Left hindlimb (tissue), 1 donor: ENCODE measurements at regions not wholly inside any gene's neighbourhood (a gene's known extent, or its start where the extent isn't known, plus 50 kb on each side); places are given as distances from the start of the nearest gene placed in this dataset.
"Not testable (repeated sequence)": the region's sequence is repeated elsewhere in the genome, so short reads cannot be mapped to it uniquely, and the experiment has no call there.

Experiments
- DNase-seq: peaks from one replicate; pipeline ENCODE4 v3.0.0-alpha.2; 2018

GRCh38 chr1:222054416-222054815 lies 312.5 kb upstream of the DUSP10 start:
- no peak for DNase-seq

- DNase-seq, result no peak
Observed at GRCh38 chr1:222053790-222054294, 312.0 kb upstream of the DUSP10 start.

- DNase-seq, result not testable (repeated sequence)
Observed at GRCh38 chr1:222051311-222051710, 309.4 kb upstream of the DUSP10 start.

GRCh38 chr1:222049661-222050060 lies 307.8 kb upstream of the DUSP10 start:
- DNase-seq, result not testable (repeated sequence)

GRCh38 chr1:222049176-222049575 lies 307.3 kb upstream of the DUSP10 start:
- DNase-seq, result no peak

- no peak for DNase-seq
Observed at GRCh38 chr1:222048094-222048595, 306.3 kb upstream of the DUSP10 start.

- DNase-seq, result no peak
Observed at GRCh38 chr1:222047366-222047765, 305.5 kb upstream of the DUSP10 start.

- no peak for DNase-seq
Observed at GRCh38 chr1:222046684-222047263, 304.9 kb upstream of the DUSP10 start.

GRCh38 chr1:222045786-222046185 lies 303.9 kb upstream of the DUSP10 start:
- DNase-seq, result no peak

- no peak for DNase-seq
Observed at GRCh38 chr1:222045236-222045635, 303.3 kb upstream of the DUSP10 start.

- no peak for DNase-seq
Observed at GRCh38 chr1:222043444-222044292, 301.8 kb upstream of the DUSP10 start.

- no peak for DNase-seq
Observed at GRCh38 chr1:222042120-222042519, 300.2 kb upstream of the DUSP10 start.

- DNase-seq, result no peak
Observed at GRCh38 chr1:222040955-222041354, 299.1 kb upstream of the DUSP10 start.

- DNase-seq, result peak; percentile 38
Observed at GRCh38 chr1:222040121-222040805, 298.4 kb upstream of the DUSP10 start.

GRCh38 chr1:222038971-222039370 lies 297.1 kb upstream of the DUSP10 start:
- no peak for DNase-seq

GRCh38 chr1:222037720-222038119 lies 295.8 kb upstream of the DUSP10 start:
- DNase-seq, result no peak

GRCh38 chr1:222034790-222035189 lies 292.9 kb upstream of the DUSP10 start:
- no peak for DNase-seq

- no peak for DNase-seq
Observed at GRCh38 chr1:222033450-222033849, 291.6 kb upstream of the DUSP10 start.

GRCh38 chr1:222031318-222031717 lies 289.4 kb upstream of the DUSP10 start:
- no peak for DNase-seq

GRCh38 chr1:222028676-222029075 lies 286.8 kb upstream of the DUSP10 start:
- DNase-seq, result no peak

GRCh38 chr1:222028116-222028515 lies 286.2 kb upstream of the DUSP10 start:
- DNase-seq, result no peak

- no peak for DNase-seq
Observed at GRCh38 chr1:222026280-222026679, 284.4 kb upstream of the DUSP10 start.

GRCh38 chr1:222023025-222023424 lies 281.1 kb upstream of the DUSP10 start:
- DNase-seq, result no peak
